Hepatocyte (in vitro differentiated cells): ENCODE measurements at regions not wholly inside any gene's neighbourhood (a gene's known extent, or its start where the extent isn't known, plus 50 kb on each side); places are given as distances from the start of the nearest gene placed in this dataset.
A peak's percentile ranks its signal among the peaks of the same experiment; 100 is the strongest.

ENCODE experiments used
- DNase-seq: peaks from one replicate; pipeline ENCODE4 v3.0.0-alpha.2; 2016; ENCODE audit warnings: low spot score
- H2AFZ ChIP-seq: fragments of 200-600 bp; sonication (generic); 2 replicates; pipeline ENCODE4 v1.6.0; 2016; ENCODE audit warnings: antibody characterized with exemption, mild to moderate bottlenecking
- H3K27ac ChIP-seq: fragments of 200-600 bp; sonication (generic); 2 replicates; pipeline ENCODE4 v1.5.1; 2016; ENCODE audit warnings: mild to moderate bottlenecking
- H3K27me3 ChIP-seq: fragments of 200-600 bp; sonication (generic); 2 replicates; pipeline ENCODE4 v1.6.1; 2016
- H3K36me3 ChIP-seq: fragments of 200-600 bp; sonication (generic); replicated peaks from 2 replicates; pipeline ENCODE4 v1.5.1; 2016; ENCODE audit warnings: low read depth; ENCODE audit not compliant: insufficient read depth
- H3K4me1 ChIP-seq: fragments of 200-600 bp; sonication (generic); 2 replicates; pipeline ENCODE4 v1.5.1; 2016; ENCODE audit warnings: mild to moderate bottlenecking, moderate library complexity; ENCODE audit not compliant: insufficient read depth
- H3K4me2 ChIP-seq: fragments of 200-600 bp; sonication (generic); 2 replicates; pipeline ENCODE4 v1.6.0; 2016
- H3K4me3 ChIP-seq: fragments of 200-600 bp; sonication (generic); 2 replicates; pipeline ENCODE4 v1.5.1; 2016; ENCODE audit warnings: mild to moderate bottlenecking
- H3K79me2 ChIP-seq: fragments of 200-600 bp; sonication (generic); 2 replicates; pipeline ENCODE4 v1.6.0; 2017; ENCODE audit warnings: mild to moderate bottlenecking
- H3K9me2 ChIP-seq: fragments of 200-600 bp; sonication (generic); replicated peaks from 2 replicates; pipeline ENCODE4 v1.6.0; 2017; ENCODE audit warnings: mild to moderate bottlenecking; ENCODE audit not compliant: insufficient read depth
- H3K9me3 ChIP-seq: fragments of 200-600 bp; sonication (generic); 2 replicates; pipeline ENCODE4 v1.5.1; 2016; ENCODE audit warnings: low read depth, mild to moderate bottlenecking
- H4K20me1 ChIP-seq: fragments of 200-600 bp; sonication (generic); 2 replicates; pipeline ENCODE4 v1.6.0; 2016; ENCODE audit warnings: mild to moderate bottlenecking; ENCODE audit not compliant: insufficient read depth, poor library complexity, severe bottlenecking
- EZH2 ChIP-seq: fragments of 200-600 bp; sonication (generic); IDR thresholded peaks from 2 replicates; pipeline ENCODE4 v1.6.1; 2016; ENCODE audit warnings: antibody characterized with exemption, mild to moderate bottlenecking, borderline replicate concordance
- EZH2phosphoT487 ChIP-seq: fragments of 200-600 bp; sonication (generic); IDR thresholded peaks from one replicate; pipeline ENCODE4 v1.6.1; 2018; ENCODE audit warnings: antibody characterized with exemption, mild to moderate bottlenecking, low read depth, moderate library complexity; ENCODE audit not compliant: unreplicated experiment, severe bottlenecking
- WGBS: methylation state at CpG from one replicate; pipeline ENCODE4 v1.1.6; 2016; ENCODE audit warnings: low lambda C conversion rate; ENCODE audit errors: missing lambda C conversion rate; 5-methylcytosine and 5-hydroxymethylcytosine counted together
- TF ChIP-seq, protein P1 (sequence below): fragments of 200-600 bp; sonication (generic); IDR thresholded peaks from 2 replicates; pipeline ENCODE4 v1.5.1; 2016; ENCODE audit warnings: antibody characterized with exemption, mild to moderate bottlenecking; ENCODE audit not compliant: poor library complexity

DNA sequence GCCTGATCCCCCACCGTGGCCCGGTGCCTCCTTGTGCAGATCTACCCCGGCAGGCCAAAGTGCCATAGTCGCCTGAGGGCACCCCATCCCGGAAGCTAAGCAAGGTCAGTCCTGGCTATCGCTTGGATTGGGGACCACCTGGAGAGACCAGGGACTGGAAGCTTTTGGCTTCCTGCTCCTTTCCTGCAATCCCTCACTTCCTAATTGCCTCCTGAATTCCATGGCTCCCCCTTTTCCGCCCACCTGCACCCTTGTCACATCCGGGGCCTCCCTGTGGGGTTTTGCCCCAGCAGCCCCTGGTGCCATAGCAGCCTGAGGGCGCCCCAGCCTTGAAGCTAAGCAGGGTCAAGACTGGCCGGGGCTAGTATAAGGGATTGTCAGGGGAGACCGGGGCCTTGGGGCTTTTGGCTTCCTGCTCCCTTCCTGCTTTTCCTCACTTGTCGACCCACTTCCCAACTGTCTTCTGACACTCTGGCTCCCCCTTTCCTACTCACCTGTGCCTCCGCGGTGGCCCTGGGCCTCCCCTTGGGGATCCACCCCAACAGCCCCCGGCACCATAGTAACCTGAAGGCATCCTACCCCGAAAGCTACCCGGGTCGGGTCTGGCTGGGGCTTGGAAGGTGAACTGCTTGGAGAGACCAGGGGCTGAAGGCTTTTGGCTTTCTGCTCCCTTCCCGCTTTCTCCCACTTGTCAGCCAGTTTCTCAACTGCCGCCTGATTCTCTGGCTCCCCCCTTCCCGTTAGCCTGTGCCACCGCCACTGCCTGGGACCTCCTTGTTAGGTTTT is 2293.6 kb downstream of the TP53TG3F start:
- H4K20me1 ChIP-seq = no peaks in the 10 kb centered on the region
- WGBS = 77% methylated on average over 22 of the region's 22 CpGs
- no peaks in the 10 kb centered on the region for H3K9me3 ChIP-seq
- no peaks in the 10 kb centered on the region for H3K27me3 ChIP-seq
- no peak overlapping the region for H2AFZ ChIP-seq
- DNase-seq = no peak
- TF ChIP-seq EZH2 (no peak), EZH2phosphoT487 (no peak)
- TF ChIP-seq, protein P1, sequence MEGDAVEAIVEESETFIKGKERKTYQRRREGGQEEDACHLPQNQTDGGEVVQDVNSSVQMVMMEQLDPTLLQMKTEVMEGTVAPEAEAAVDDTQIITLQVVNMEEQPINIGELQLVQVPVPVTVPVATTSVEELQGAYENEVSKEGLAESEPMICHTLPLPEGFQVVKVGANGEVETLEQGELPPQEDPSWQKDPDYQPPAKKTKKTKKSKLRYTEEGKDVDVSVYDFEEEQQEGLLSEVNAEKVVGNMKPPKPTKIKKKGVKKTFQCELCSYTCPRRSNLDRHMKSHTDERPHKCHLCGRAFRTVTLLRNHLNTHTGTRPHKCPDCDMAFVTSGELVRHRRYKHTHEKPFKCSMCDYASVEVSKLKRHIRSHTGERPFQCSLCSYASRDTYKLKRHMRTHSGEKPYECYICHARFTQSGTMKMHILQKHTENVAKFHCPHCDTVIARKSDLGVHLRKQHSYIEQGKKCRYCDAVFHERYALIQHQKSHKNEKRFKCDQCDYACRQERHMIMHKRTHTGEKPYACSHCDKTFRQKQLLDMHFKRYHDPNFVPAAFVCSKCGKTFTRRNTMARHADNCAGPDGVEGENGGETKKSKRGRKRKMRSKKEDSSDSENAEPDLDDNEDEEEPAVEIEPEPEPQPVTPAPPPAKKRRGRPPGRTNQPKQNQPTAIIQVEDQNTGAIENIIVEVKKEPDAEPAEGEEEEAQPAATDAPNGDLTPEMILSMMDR = no peak
- no peaks in the 10 kb centered on the region for H3K4me1 ChIP-seq
- no peaks in the 10 kb centered on the region for H3K9me2 ChIP-seq
- no peak overlapping the region for H3K4me3 ChIP-seq
- no peaks in the 10 kb centered on the region for H3K79me2 ChIP-seq
- H3K4me2 ChIP-seq = no peak overlapping the region
- no peaks in the 10 kb centered on the region for H3K36me3 ChIP-seq
- no peak overlapping the region for H3K27ac ChIP-seq

DNA sequence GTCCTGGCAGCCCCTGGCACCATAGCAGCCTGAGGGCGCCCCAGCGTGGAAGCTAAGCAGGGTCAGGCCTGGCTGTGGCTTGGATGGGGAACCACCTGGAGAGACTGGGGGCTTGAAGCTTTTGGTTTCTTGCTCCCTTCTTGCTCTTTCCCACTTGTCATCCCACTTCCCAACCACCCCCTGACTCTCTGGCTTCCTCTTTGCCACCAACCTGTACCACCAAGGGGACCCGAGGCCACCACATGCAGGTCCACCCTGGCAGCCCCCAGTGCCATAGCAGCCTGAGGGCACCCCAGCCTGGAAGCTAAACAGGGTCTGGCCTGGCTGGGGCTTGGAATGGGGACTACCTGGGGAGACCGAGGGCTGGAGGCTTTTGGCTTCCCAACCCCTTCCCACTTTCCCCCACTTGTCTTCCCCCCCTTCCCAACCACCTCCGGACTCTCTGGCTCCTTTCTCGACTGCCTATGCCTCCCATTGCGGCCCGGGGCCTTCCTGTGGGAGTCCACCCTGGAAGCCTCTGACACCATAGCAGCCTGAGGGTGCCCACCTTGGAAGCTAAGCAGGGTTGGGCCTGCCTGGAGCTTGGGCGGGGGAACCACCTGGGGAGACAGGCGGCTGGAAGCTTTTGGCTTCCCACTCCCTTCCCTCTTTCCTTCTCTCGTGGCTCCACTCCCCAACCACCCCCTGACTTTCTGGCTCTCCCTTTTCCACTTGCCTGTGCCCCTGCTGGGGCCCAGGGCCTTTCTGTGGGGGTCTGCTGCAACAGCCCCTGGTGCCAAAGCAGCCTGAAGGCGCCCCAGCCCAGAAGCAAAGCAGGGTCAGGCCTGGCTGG is 2294.4 kb downstream of the TP53TG3F start:
- Histone ChIP-seq H3K4me3 (no peak overlapping the region), H3K4me1 (no peaks in the 10 kb centered on the region), H3K36me3 (no peaks in the 10 kb centered on the region), H3K27ac (no peak overlapping the region), H3K4me2 (no peak overlapping the region), H3K9me3 (no peaks in the 10 kb centered on the region), H4K20me1 (no peaks in the 10 kb centered on the region), H3K9me2 (no peaks in the 10 kb centered on the region), H3K79me2 (no peaks in the 10 kb centered on the region), H2AFZ (no peak overlapping the region), H3K27me3 (no peaks in the 10 kb centered on the region)
- DNase-seq = peak; percentile 3
- 67% methylated on average over 12 of the region's 12 CpGs for WGBS
- TF ChIP-seq, protein P1 = no peak
- TF ChIP-seq EZH2phosphoT487 = no peak

DNA sequence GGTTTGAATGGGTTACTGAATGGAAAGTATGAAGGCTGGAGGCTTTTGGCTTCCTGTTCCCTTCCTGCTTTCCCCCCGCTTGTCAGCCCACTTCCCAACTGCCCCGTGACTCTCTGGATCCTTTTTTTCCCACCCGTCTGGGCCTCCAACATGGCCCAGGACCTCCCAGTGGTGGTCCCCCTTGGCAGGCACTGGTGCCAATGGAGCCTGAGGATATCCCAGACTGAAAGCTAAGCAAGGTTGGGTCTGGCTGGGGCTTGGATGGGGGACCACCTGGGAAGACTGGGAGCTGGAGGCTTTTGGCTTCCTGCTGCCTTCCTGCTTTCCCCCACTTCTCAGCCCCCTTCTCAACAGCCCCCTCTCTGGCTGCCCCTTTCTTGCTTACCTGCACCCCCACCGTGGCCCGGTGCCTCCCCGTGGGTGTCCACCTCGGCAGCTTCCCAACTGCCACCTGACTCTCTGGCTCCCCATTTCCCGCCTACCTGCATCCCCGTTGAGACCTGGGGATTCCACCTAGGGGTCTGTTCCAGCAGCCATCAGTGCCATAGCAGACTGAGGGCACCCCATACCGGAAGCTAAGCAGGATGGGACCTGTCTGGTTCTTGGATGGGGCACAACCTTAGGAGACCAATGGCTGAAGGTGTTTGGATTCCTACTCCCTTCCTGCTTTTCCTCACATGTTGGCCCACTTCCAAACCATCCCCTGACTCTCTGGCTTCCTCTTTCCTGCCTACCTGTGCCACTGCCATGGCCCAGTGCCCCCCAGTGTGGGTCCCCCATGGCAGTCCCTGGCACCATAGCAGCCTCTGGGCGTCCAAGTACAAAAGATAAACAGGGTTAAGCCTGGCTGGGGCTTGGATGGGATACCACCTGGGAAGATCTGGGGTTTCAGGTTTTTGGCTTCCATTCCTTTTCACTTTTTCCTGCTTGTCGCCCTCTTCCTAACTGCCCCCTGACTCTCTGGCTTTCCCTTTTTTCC is 2295.3 kb downstream of the TP53TG3F start:
- Histone ChIP-seq H3K4me2 (no peak overlapping the region), H3K4me1 (no peaks in the 10 kb centered on the region), H3K27ac (no peak overlapping the region), H3K9me2 (no peaks in the 10 kb centered on the region), H4K20me1 (no peaks in the 10 kb centered on the region), H3K36me3 (no peaks in the 10 kb centered on the region), H2AFZ (no peak overlapping the region), H3K27me3 (no peaks in the 10 kb centered on the region), H3K9me3 (peaks cover 1% of the 10 kb centered on the region), H3K4me3 (no peak overlapping the region), H3K79me2 (no peaks in the 10 kb centered on the region)
- 75% methylated on average over 12 of the region's 12 CpGs for WGBS
- TF ChIP-seq, protein P1 = no peak
- TF ChIP-seq EZH2phosphoT487 = no peak
- TF ChIP-seq EZH2 = no peak
- peak; percentile 2 for DNase-seq
